ENCODE measurements at regions not wholly inside any gene's neighbourhood (a gene's known extent, or its start where the extent isn't known, plus 50 kb on each side); places are given as distances from the start of the nearest gene placed in this dataset.

GRCh38 chr6:12536416-12536815, 180.2 kb upstream of the PHACTR1 start:
- TF ChIP-seq CTCF (conservative IDR thresholded peaks at IDR 0.05; ENCODE audit: low read length) (no peak), EZH2phosphoT487 (IDR thresholded peaks at IDR 0.05; ENCODE audit: borderline replicate concordance, low read depth, low read length) (no peak)

Data from OCI-LY7 (cell line).